H1 (cell line): ENCODE measurements at regions not wholly inside any gene's neighbourhood (a gene's known extent, or its start where the extent isn't known, plus 50 kb on each side); places are given as distances from the start of the nearest gene placed in this dataset.

ENCODE experiments used
- CTCF ChIA-PET: fragments of 300-600 bp; sonication (Branson Sonifier 250); formaldehyde crosslinking; loops from one replicate; lab custom pipeline; 2021; ENCODE audit not compliant: partially characterized antibody; lab: Charles Lee
- POLR2A ChIA-PET: fragments of 300-600 bp; sonication (Branson Sonifier 250); formaldehyde crosslinking; loops from one replicate; lab custom pipeline; 2021; ENCODE audit warnings: inconsistent platforms; ENCODE audit not compliant: partially characterized antibody; lab: Charles Lee
- DNase-seq, 2 experiments: peaks; one replicate each; pipeline versions ENCODE4 v3.0.0 to v3.0.0-alpha.2; 2010 to 2022; ENCODE audit warnings: low spot score in 2 of 2, low read depth in 1 of 2, mixed read lengths in 1 of 2
- FAIRE-seq: peaks from 2 replicates; lab custom pipeline; 2011; peaks lifted over from hg19 to GRCh38; lab: Jason Lieb, UNC
- H2AFZ ChIP-seq: 2 replicates; pipeline ENCODE4 v1.8.1; 2012; ENCODE audit warnings: low read length, inconsistent platforms
- H2AK5ac ChIP-seq: 2 replicates; pipeline ENCODE4 v1.6.1; 2013; ENCODE audit warnings: low read depth, low read length
- H2BK120ac ChIP-seq: replicated peaks from 2 replicates; pipeline ENCODE3; 2013; ENCODE audit warnings: low read depth, low read length, inconsistent platforms
- H2BK12ac ChIP-seq: 2 replicates; pipeline ENCODE4 v1.6.1; 2013; ENCODE audit warnings: low read depth, low read length
- H2BK15ac ChIP-seq: 2 replicates; pipeline ENCODE4 v1.6.1; 2013; ENCODE audit warnings: low read length
- H2BK20ac ChIP-seq: 2 replicates; pipeline ENCODE4 v1.6.1; 2013; ENCODE audit warnings: low read length
- H2BK5ac ChIP-seq: 2 replicates; pipeline ENCODE4 v1.6.1; 2013; ENCODE audit warnings: low read depth, low read length
- H3K14ac ChIP-seq: 2 replicates; pipeline ENCODE4 v1.6.1; 2013; ENCODE audit warnings: inconsistent platforms; ENCODE audit not compliant: insufficient read length
- H3K18ac ChIP-seq: 2 replicates; pipeline ENCODE4 v1.6.1; 2013; ENCODE audit warnings: low read length; ENCODE audit errors: extremely low read depth
- H3K23ac ChIP-seq: 2 replicates; pipeline ENCODE4 v1.6.1; 2013; ENCODE audit warnings: inconsistent platforms; ENCODE audit not compliant: insufficient read length
- H3K23me2 ChIP-seq: 2 replicates; pipeline ENCODE4 v1.6.1; 2013; ENCODE audit warnings: low read depth, low read length
- H3K27ac ChIP-seq: 2 replicates; pipeline ENCODE4 v1.6.1; 2011; ENCODE audit warnings: low read depth, low read length, inconsistent platforms
- H3K27me3 ChIP-seq, 4 experiments: replicated peaks in 1 of 4; 1 replicate in 1 of 4; 2 replicates in 3 of 4; pipeline versions ENCODE4 v1.6.1 to v1.8.1; 2011 to 2013; ENCODE audit warnings: low read length in 3 of 4, mild to moderate bottlenecking in 3 of 4, inconsistent platforms in 2 of 4, mixed read lengths in 2 of 4, moderate library complexity in 1 of 4; ENCODE audit not compliant: control insufficient read depth in 3 of 4, insufficient read depth in 3 of 4; ENCODE audit errors: extremely low read depth in 1 of 4
- H3K36me3 ChIP-seq, 4 experiments: 2 replicates each; pipeline versions ENCODE4 v1.6.1 to v1.8.1; 2011 to 2013; ENCODE audit warnings: mild to moderate bottlenecking in 4 of 4, low read length in 3 of 4, moderate library complexity in 2 of 4, control low read depth in 1 of 4, inconsistent platforms in 1 of 4; ENCODE audit not compliant: insufficient read depth in 4 of 4, control insufficient read depth in 2 of 4
- H3K4ac ChIP-seq: replicated peaks from 2 replicates; pipeline ENCODE3; 2013; ENCODE audit warnings: low read length, low read depth, mixed read lengths, inconsistent platforms; ENCODE audit not compliant: insufficient read length
- H3K4me1 ChIP-seq, 4 experiments: replicated peaks in 1 of 4; 1 replicate in 1 of 4; 2 replicates in 3 of 4; pipeline versions ENCODE4 v1.6.1 to v1.8.1; 2011 to 2013; ENCODE audit warnings: low read length in 3 of 4, inconsistent platforms in 2 of 4, mixed read lengths in 1 of 4; ENCODE audit not compliant: insufficient read depth in 4 of 4, control insufficient read depth in 3 of 4
- H3K4me2 ChIP-seq, 2 experiments: 2 replicates each; pipeline versions ENCODE4 v1.6.1 to v1.8.1; 2011 to 2013; ENCODE audit warnings: low read depth in 2 of 2, low read length in 2 of 2, control low read depth in 1 of 2, inconsistent platforms in 1 of 2, mild to moderate bottlenecking in 1 of 2; ENCODE audit not compliant: insufficient read depth in 1 of 2
- H3K4me3 ChIP-seq, 4 experiments: fragments of 200-600, 300-600 bp in 1 of 4; sonication (generic), shearing (Covaris generic), sonication (Bioruptor Twin) in 1 of 4; 2 replicates each; pipeline versions ENCODE4 v1.5.1 to v1.8.1; 2011 to 2016; ENCODE audit warnings: low read length in 4 of 4, low read depth in 3 of 4, control low read depth in 2 of 4, inconsistent platforms in 2 of 4, mild to moderate bottlenecking in 2 of 4, mixed read lengths in 1 of 4, moderate library complexity in 1 of 4; ENCODE audit not compliant: insufficient read depth in 2 of 4; ENCODE audit errors: extremely low read depth in 1 of 4
- H3K56ac ChIP-seq: replicated peaks from 2 replicates; pipeline ENCODE3; 2013; ENCODE audit warnings: low read depth, mild to moderate bottlenecking, mixed read lengths, low read length, inconsistent platforms; ENCODE audit not compliant: insufficient read length
- H3K79me1 ChIP-seq: 2 replicates; pipeline ENCODE4 v1.6.1; 2013; ENCODE audit warnings: low read depth, low read length, control low read depth
- H3K79me2 ChIP-seq, 2 experiments: 2 replicates each; pipeline versions ENCODE4 v1.6.1 to v1.8.1; 2012 to 2013; ENCODE audit warnings: low read length in 2 of 2, mild to moderate bottlenecking in 2 of 2, inconsistent platforms in 1 of 2; ENCODE audit not compliant: insufficient read depth in 2 of 2, control insufficient read depth in 1 of 2
- H3K9ac ChIP-seq, 4 experiments: replicated peaks in 1 of 4; 1 replicate in 1 of 4; 2 replicates in 3 of 4; pipeline versions ENCODE4 v1.6.1 to v1.8.1; 2011 to 2013; ENCODE audit warnings: low read depth in 3 of 4, low read length in 3 of 4, control low read depth in 2 of 4, mild to moderate bottlenecking in 2 of 4, moderate library complexity in 2 of 4, inconsistent platforms in 1 of 4; ENCODE audit errors: extremely low read depth in 1 of 4
- H3K9me3 ChIP-seq, 2 experiments: 2 replicates each; pipeline versions ENCODE4 v1.6.1 to v1.8.1; 2012 to 2013; ENCODE audit warnings: mild to moderate bottlenecking in 2 of 2, moderate library complexity in 2 of 2, control low read depth in 1 of 2, inconsistent platforms in 1 of 2, low read depth in 1 of 2, low read length in 1 of 2, mixed read lengths in 1 of 2; ENCODE audit not compliant: insufficient read depth in 2 of 2
- H4K20me1 ChIP-seq, 2 experiments: replicated peaks in 1 of 2; 2 replicates each; pipeline versions ENCODE3 to v1.8.1; 2011 to 2013; ENCODE audit warnings: inconsistent platforms in 2 of 2, low read length in 2 of 2, mild to moderate bottlenecking in 1 of 2; ENCODE audit not compliant: insufficient read depth in 2 of 2, control insufficient read depth in 1 of 2
- H4K5ac ChIP-seq: 2 replicates; pipeline ENCODE4 v1.6.1; 2013; ENCODE audit warnings: low read length, low read depth, mixed read lengths, inconsistent platforms; ENCODE audit not compliant: insufficient read length
- H4K8ac ChIP-seq: 2 replicates; pipeline ENCODE4 v1.8.0; 2013; ENCODE audit warnings: mild to moderate bottlenecking, moderate library complexity, low read length, inconsistent platforms; ENCODE audit not compliant: insufficient read depth; ENCODE audit errors: extremely low read depth
- H4K91ac ChIP-seq: replicated peaks from 2 replicates; pipeline ENCODE3; 2013; ENCODE audit warnings: low read length, mixed read lengths, inconsistent platforms; ENCODE audit not compliant: insufficient read length
- ASH2L ChIP-seq: fragments of 200-600, 300-600 bp; sonication (generic); IDR thresholded peaks from one replicate; pipeline ENCODE4 v1.7.1; 2017; ENCODE audit warnings: low read length
- ATF2 ChIP-seq: IDR thresholded peaks from 2 replicates; pipeline ENCODE4 v1.6.1; 2012; ENCODE audit warnings: low read length, inconsistent platforms
- ATF3 ChIP-seq: IDR thresholded peaks from 2 replicates; pipeline ENCODE4 v1.6.1; 2011; ENCODE audit warnings: low read depth, mild to moderate bottlenecking, low read length; ENCODE audit not compliant: insufficient read depth
- BRCA1 ChIP-seq: IDR thresholded peaks from 2 replicates; pipeline ENCODE4 v1.6.1; 2012; ENCODE audit warnings: low read depth, low read length, improper control_type of control experiment
- CBX8 ChIP-seq: fragments of 300-800, 300-1000 bp; sonication (generic); IDR thresholded peaks from 2 replicates; pipeline ENCODE4 v1.7.1; 2016; ENCODE audit warnings: low read depth, low read length, borderline replicate concordance
- KDM5A ChIP-seq: fragments of 200-600 bp; IDR thresholded peaks from 2 replicates; pipeline ENCODE4 v1.7.1; 2012; ENCODE audit warnings: mild to moderate bottlenecking, low read length, inconsistent platforms, mixed read lengths
- POLR2A ChIP-seq, 2 experiments: IDR thresholded peaks; 1 replicate in 1 of 2; 2 replicates in 1 of 2; pipeline ENCODE4 v1.6.1; 2011; ENCODE audit warnings: low read depth in 2 of 2, low read length in 2 of 2, mild to moderate bottlenecking in 2 of 2; ENCODE audit errors: control extremely low read depth in 1 of 2
- POLR2AphosphoS5 ChIP-seq: IDR thresholded peaks from 2 replicates; pipeline ENCODE4 v1.6.1; 2011; ENCODE audit warnings: low read depth, low read length
- RFX5 ChIP-seq: IDR thresholded peaks from 2 replicates; pipeline ENCODE4 v1.6.1; 2011; ENCODE audit warnings: low read depth, low read length, improper control_type of control experiment, borderline replicate concordance
- SP2 ChIP-seq: IDR thresholded peaks from 2 replicates; pipeline ENCODE4 v1.6.1; 2012; ENCODE audit warnings: mild to moderate bottlenecking, low read length, inconsistent platforms
- SRF ChIP-seq: IDR thresholded peaks from 2 replicates; pipeline ENCODE4 v1.6.1; 2011; ENCODE audit warnings: mild to moderate bottlenecking, low read depth, low read length, moderate library complexity
- WGBS, 2 experiments: shearing (Covaris generic) in 1 of 2; methylation state at CpG; one replicate each; pipeline versions ENCODE4 v1.1.6 to v1.1.7; 2013 to 2015; ENCODE audit warnings: low lambda C conversion rate in 2 of 2, mixed read lengths in 2 of 2, inconsistent platforms in 1 of 2, low coverage in 1 of 2, missing lambda C conversion rate in 1 of 2; ENCODE audit not compliant: insufficient replicate concordance in 2 of 2, insufficient coverage in 1 of 2, insufficient read length in 1 of 2; ENCODE audit errors: extremely low coverage in 1 of 2, missing lambda C conversion rate in 1 of 2; 5-methylcytosine and 5-hydroxymethylcytosine counted together

GRCh38 chr2:226208726-226209125 lies 590.9 kb downstream of the IRS1 start:
- whole genome bisulfite sequencing, 2 experiments = 93% methylated on average over 2 of the region's 2 CpGs; no CpG with 5 or more reads in 1 of the 2 experiments
- no peak overlapping the region for H3K4me3 ChIP-seq
- no peak overlapping the region for H3K14ac ChIP-seq
- H2AK5ac ChIP-seq = no peak overlapping the region
- no peak overlapping the region for H3K18ac ChIP-seq
- POLR2A ChIA-PET = no interaction called here
- TF ChIP-seq ATF2 (no peak), CBX8 (no peak), ATF3 (no peak), SRF (no peak), ASH2L (no peak), KDM5A (no peak), POLR2AphosphoS5 (no peak), RFX5 (no peak), POLR2A (IDR thresholded peaks at IDR 0.05; ENCODE audit: control extremely low read depth in 1 of 2, low read depth in 2 of 2, low read length in 2 of 2) (no peak), SP2 (no peak), BRCA1 (no peak)
- H4K5ac ChIP-seq = no peak overlapping the region
- no peak overlapping the region for H2BK5ac ChIP-seq
- peak overlapping the region; percentile 77; the same call in 1 of the 2 replicates for H2AFZ ChIP-seq
- no peak overlapping the region for H3K27ac ChIP-seq
- no peak overlapping the region for H4K8ac ChIP-seq
- H3K79me2 ChIP-seq = no peaks in the 10 kb centered on the region
- CTCF ChIA-PET = interaction anchor here (0.7 kb wide), 1 partner anchor 590 kb away, joined by 3 read pairs; no protein-coding TSS in a partner anchor
- H3K4me1 ChIP-seq = no peaks in the 10 kb centered on the region
- no peak overlapping the region for H4K91ac ChIP-seq
- H3K27me3 ChIP-seq = no peaks in the 10 kb centered on the region
- DNase-seq (no peak), FAIRE-seq (no peak)
- H3K9me3 ChIP-seq = no peaks in the 10 kb centered on the region
- H2BK15ac ChIP-seq = no peak overlapping the region
- H3K56ac ChIP-seq = no peak overlapping the region
- no peaks in the 10 kb centered on the region for H3K79me1 ChIP-seq
- no peak overlapping the region for H2BK20ac ChIP-seq
- no peak overlapping the region for H3K4me2 ChIP-seq
- no peak overlapping the region for H2BK120ac ChIP-seq
- no peak overlapping the region for H3K23ac ChIP-seq
- H3K4ac ChIP-seq = no peak overlapping the region
- H4K20me1 ChIP-seq = no peaks in the 10 kb centered on the region
- no peaks in the 10 kb centered on the region; the same call in 1 of the 2 replicates for H3K23me2 ChIP-seq
- no peaks in the 10 kb centered on the region for H3K36me3 ChIP-seq
- no peak overlapping the region for H2BK12ac ChIP-seq
- H3K9ac ChIP-seq = no peak overlapping the region
